ENCODE measurements at regions not wholly inside any gene's neighbourhood (a gene's known extent, or its start where the extent isn't known, plus 50 kb on each side); places are given as distances from the start of the nearest gene placed in this dataset.
"Not testable (repeated sequence)": the region's sequence is repeated elsewhere in the genome, so short reads cannot be mapped to it uniquely, and the experiment has no call there.

GRCh38 chr22:22193923-22194322, 50.7 kb upstream of the VPREB1 start:
- intact Hi-C loops (cut with micrococcal nuclease), result no loop called here

- intact Hi-C loops (cut with micrococcal nuclease), result not testable (repeated sequence)
Measured at GRCh38 chr22:22193462-22193861, 51.1 kb upstream of the VPREB1 start.

DNA sequence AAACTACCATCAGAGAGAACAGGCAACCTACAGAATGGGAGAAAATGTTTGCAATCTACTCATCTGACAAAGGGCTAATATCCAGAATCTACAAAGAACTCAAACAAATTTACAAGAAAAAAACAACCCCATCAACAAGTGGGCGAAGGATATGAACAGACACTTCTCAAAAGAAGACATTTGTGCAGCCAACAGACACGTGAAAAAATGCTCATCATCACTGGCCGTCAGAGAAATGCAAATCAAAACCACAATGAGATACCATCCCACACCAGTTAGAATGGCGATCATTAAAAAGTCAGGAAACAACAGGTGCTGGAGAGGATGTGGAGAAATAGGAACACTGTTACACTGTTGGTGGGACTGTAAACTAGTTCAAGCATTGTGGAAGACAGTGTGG, 51.6 kb upstream of the VPREB1 start:
- intact Hi-C loops (cut with micrococcal nuclease), result not testable (repeated sequence)

DNA sequence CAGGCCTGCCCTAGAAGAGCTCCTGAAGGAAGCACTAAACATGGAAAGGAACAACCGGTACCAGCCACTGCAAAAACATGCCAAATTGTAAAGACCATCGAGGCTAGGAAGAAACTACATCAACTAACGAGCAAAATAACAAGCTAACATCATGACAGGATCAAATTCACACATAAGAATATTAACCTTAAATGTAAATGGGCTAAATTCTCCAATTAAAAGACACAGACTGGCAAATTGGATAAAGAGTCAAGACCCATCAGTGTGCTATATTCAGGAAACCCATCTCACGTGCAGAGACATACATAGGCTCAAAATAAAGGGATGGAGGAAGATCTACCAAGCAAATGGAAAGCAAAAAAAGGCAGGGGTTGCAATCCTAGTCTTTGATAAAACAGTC, 54.8 kb upstream of the VPREB1 start:
- intact Hi-C loops (cut with micrococcal nuclease), result not testable (repeated sequence)

DNA sequence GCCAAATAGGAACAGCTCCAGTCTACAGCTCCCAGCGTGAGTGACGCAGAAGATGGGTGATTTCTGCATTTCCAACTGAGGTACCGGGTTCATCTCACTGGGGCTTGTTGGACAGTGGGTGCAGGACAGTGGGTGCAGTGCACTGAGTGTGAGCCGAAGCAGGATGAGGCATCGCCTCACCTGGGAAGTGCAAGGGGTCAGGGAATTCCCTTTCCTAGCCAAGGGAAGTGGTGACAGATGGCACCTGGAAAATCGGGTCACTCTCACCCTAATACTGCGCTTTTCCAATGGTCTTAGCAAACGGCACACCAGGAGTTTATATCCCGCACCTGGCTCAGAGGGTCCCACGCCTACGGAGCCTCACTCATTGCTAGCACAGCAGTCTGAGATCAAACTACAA, 56.7 kb upstream of the VPREB1 start:
- intact Hi-C loops (cut with micrococcal nuclease), result not testable (repeated sequence)

GRCh38 chr22:22187299-22187698, 57.3 kb upstream of the VPREB1 start:
- intact Hi-C loops (cut with micrococcal nuclease), result no loop called here

DNA sequence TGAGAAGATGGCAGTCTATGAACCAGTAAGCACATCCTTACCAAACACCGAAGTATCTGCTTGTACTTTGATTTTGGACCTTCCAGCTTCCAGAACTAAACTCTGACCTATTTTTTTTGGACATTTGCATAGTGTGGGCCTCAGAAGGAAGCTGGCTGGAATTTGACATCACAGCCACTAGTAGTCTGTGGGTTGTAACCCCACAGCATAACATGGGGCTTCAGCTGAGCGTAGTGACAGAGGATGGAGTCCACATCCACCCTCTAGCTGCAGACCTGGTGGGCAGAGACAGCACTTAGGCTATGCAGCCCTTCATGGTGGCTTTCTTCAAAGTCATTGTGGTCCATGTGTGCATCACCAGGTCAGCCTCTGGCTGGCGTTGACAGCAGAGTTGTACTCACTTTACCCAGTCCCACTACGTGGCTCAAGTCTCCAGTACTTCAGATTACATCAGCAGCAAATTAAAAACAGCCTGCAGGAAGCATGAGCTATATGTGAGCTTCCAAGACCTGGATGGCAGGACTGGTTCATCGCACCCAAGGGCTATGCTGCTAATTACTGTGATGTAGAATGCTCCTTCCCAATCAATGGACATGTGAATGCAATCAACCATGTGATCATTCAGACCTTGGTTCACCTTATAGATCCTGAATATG, 58.6 kb upstream of the VPREB1 start:
- intact Hi-C loops (cut with micrococcal nuclease), result no loop called here

GRCh38 chr22:22185217-22185616, 59.4 kb upstream of the VPREB1 start:
- intact Hi-C loops (cut with micrococcal nuclease), result no loop called here

DNA sequence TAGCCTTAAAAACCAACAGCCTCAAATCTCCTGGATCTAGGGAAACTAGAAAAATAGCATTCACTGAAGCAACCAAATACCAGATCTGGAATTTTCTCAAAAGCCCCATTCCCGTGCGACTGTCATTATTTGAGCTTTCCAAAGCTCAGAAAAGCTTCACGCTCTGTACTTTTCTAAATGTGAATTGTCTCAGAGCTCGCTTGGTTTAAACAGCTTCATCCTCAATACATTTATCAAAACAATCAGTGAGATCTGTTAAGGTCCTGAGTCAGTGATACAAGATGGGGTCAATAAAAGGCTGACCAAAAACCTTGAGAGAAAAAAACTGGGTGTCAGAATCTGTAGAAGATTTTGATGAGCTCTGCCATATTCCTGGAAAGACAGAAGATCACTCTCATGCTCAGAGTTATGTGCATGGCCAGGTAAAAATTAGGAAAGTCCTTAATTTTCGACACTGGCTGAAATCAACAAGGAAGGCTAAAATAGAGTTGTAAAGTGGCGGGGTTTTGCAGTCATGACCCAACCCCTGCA, 60.2 kb upstream of the VPREB1 start:
- intact Hi-C loops (cut with micrococcal nuclease), result no loop called here

GRCh38 chr22:22182990-22183264, 61.7 kb upstream of the VPREB1 start:
- intact Hi-C loops (cut with micrococcal nuclease), result no loop called here

GRCh38 chr22:22182218-22182989, 62.2 kb upstream of the VPREB1 start:
- intact Hi-C loops (cut with micrococcal nuclease), result no loop called here

DNA sequence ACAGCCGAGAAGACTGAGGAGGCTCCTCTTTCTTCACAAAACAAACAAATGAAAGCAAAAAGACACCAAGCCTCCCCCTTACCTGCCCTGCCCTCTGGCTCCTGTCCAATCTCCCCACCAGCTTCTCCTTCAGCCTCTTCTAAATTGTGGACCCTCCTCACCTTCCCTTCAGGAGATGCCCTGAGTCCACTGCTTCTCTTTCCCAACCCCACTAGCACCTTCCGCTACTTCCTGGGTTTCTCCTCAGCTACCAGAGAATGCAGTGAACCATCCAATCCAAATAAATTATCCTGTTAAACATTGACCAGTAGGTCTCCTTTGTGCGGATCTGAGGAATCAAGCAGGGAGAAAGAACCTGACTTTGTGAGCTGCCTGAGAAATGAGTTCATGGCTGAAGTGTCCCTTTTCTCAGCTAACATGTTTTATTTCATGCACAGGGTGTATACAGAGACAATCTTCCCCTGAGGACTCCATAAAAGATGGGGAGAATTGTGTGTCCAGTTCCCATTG, 63.2 kb upstream of the VPREB1 start:
- intact Hi-C loops (cut with micrococcal nuclease), result no loop called here

DNA sequence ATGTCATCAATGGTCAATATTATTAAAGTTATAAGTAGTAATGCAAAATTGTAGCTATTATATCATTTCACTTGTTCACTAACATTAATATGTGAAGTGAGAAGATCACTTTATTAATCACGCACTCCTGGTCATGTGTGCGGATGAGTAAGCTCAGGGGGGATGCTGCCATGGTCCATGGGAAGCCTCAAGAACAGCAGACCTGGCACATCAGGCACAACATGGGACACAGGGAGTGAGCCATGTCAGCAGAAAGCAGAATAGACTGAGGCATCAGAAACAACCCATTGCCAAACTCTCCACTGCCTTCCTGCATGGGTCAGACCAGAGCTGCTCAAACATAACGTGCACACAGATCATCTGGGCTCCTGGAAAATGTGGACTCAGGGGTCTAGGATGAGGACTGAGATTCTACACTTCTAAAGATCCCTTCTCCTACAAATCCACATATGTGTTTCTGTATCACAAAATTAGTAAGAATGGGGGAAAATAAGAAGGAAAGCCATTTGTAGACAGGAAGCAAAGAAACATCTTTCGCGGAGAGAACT, 63.8 kb upstream of the VPREB1 start:
- intact Hi-C loops (cut with micrococcal nuclease), result no loop called here

GRCh38 chr22:22179858-22180257, 64.7 kb upstream of the VPREB1 start:
- intact Hi-C loops (cut with micrococcal nuclease), result no loop called here

DNA sequence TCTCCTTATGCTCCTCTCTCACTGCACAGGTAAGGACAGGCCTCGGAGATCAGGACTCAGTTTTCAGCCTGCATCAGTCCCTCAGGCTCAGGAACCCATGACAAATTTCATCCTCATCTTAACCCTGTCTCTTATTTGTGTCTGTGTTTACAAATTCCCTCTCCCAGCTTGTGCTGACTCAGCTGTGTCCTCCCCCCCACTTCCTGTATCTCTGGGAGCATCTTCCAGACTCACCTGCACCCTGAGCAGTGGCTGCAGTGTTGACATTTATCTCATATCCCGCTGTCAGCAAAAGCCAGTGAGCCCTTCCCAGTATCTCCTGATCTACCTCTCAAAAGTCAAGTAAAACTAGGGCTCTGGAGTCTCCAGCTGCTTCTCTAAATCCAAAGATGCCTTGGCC, 65.6 kb upstream of the VPREB1 start:
- intact Hi-C loops (cut with micrococcal nuclease), result no loop called here

- intact Hi-C loops (cut with micrococcal nuclease), result no loop called here
Measured at GRCh38 chr22:22178355-22178965, 66.1 kb upstream of the VPREB1 start.

DNA sequence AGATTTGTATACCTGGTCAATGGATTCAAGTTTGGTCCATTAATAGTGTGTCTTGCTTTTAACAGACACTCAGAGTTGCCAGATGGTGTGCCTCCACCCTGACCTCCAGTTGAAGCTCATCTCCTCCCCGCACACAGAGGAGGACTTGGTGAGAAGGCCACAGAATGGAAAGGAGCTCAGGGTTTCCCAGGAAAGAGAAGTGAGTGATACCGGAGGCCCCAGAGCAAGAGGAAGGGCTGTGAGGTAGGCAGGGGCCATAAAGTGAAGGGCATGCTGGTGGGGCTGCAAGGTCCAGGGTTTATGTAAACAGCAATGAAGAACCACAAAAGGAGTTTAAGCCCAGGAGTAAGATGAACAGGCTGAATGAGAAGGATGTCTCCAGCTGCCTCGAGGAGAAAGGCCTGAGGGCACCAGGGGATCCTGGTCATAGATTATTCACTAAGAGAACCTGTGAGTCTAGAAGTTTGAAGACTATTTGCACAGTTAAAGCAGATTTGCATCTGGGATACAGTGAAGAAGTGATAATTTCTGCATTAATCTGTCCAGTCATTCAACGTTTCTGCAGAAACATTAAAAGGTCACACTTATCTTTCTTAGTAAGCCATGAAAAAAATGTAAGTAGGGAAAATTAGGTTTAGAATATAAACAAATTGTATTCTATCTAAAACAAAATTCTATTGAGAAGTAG, 67.5 kb upstream of the VPREB1 start:
- intact Hi-C loops (cut with micrococcal nuclease), result no loop called here

GRCh38 chr22:22172896-22173628, 71.5 kb upstream of the VPREB1 start:
- intact Hi-C loops (cut with micrococcal nuclease), result not testable (repeated sequence)

DNA sequence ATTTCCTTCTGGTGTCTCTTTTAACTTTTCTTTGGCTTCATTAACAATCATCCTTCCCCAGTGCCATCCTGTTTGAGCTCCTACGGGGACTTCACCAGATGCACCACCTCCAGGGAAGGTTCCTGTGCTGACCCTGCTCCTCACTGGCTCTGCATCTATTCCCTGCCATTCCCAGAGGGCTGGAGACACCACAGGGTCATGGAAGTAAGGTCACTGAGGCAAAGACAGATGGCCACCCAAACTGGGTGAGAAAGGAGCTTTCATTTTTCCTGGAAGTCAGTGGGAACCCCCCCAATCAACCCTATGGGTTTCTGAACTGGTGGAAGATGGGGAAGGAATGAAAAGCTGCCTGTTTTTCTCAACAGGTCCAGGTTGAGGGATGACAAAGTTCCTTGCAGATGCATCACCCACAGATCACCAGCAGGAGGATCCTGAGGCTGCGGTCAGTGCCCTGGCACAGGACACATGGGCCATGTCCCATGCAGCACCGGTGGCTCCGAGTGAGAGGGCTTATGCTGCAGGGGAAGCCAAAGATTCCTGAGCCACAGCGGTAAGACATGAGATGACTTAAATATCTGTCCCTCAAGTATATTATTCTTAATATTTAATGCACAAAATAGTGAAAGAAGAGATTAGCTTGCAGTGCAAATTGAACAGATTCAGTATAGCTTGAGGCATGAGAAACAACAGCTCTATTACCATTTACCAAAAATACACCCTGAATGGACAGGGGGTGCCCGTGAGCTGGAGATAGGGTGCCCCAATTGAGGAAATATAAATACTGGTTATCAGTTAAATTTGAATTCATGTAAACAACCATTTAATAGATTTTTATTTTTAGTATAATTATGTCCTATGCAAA, 73.0 kb upstream of the VPREB1 start:
- intact Hi-C loops (cut with micrococcal nuclease), result no loop called here

DNA sequence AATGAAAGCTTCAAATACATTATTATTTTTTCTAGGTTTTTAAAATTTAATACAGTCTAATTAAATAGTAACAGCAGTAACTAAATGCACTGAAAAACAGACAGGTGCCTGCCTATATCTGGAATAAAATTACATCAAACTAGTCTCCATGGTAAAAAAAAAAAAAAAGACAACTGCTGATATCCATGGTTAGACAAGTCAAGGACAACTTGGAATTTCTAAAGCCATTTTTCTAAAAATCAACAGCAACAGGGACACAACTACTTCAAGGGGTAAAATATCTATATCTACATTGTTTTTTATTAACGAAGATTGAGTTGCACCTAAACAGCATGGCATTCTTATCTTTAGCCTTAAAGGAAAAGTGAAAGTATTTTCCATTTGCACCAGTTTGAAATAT, 74.7 kb upstream of the VPREB1 start:
- intact Hi-C loops (cut with micrococcal nuclease), result no loop called here

Measured in T-helper 2 cell treated with Interferon-gamma antibody and Interleukin-4, amounts not matched to agents 100 ng/mL and 5 ng/mL, for 36 hours (primary cell).